ENCODE measurements at regions not wholly inside any gene's neighbourhood (a gene's known extent, or its start where the extent isn't known, plus 50 kb on each side); places are given as distances from the start of the nearest gene placed in this dataset.

- TF ChIP-seq, protein P1, sequence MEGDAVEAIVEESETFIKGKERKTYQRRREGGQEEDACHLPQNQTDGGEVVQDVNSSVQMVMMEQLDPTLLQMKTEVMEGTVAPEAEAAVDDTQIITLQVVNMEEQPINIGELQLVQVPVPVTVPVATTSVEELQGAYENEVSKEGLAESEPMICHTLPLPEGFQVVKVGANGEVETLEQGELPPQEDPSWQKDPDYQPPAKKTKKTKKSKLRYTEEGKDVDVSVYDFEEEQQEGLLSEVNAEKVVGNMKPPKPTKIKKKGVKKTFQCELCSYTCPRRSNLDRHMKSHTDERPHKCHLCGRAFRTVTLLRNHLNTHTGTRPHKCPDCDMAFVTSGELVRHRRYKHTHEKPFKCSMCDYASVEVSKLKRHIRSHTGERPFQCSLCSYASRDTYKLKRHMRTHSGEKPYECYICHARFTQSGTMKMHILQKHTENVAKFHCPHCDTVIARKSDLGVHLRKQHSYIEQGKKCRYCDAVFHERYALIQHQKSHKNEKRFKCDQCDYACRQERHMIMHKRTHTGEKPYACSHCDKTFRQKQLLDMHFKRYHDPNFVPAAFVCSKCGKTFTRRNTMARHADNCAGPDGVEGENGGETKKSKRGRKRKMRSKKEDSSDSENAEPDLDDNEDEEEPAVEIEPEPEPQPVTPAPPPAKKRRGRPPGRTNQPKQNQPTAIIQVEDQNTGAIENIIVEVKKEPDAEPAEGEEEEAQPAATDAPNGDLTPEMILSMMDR (IDR thresholded peaks at IDR 0.05), result no peak
- TF ChIP-seq POLR2AphosphoS5 (IDR thresholded peaks at IDR 0.05) (no peak), POLR2A (IDR thresholded peaks at IDR 0.05; ENCODE audit: low read depth) (no peak)
Measured at GRCh38 chr14:101090976-101091375, 187.5 kb upstream of the RTL1 start.
